GM12878 (cell line): ENCODE measurements at regions not wholly inside any gene's neighbourhood (a gene's known extent, or its start where the extent isn't known, plus 50 kb on each side); places are given as distances from the start of the nearest gene placed in this dataset.

Source experiments
- CHD1 ChIP-seq: IDR thresholded peaks from 2 replicates; pipeline ENCODE4 v1.6.1; 2012; ENCODE audit warnings: low read depth, low read length, improper control_type of control experiment
- GABPA ChIP-seq: IDR thresholded peaks from 2 replicates; pipeline ENCODE4 v1.6.1; 2014; ENCODE audit warnings: antibody characterized with exemption, low read depth, mild to moderate bottlenecking, inconsistent platforms
- MAX ChIP-seq: IDR thresholded peaks from 2 replicates; pipeline ENCODE4 v1.6.1; 2012; ENCODE audit warnings: low read depth, low read length, improper control_type of control experiment
- REST ChIP-seq: IDR thresholded peaks from 2 replicates; pipeline ENCODE4 v1.6.1; 2012; ENCODE audit warnings: mild to moderate bottlenecking, low read depth, low read length
- USF1 ChIP-seq: IDR thresholded peaks from 2 replicates; pipeline ENCODE4 v1.6.1; 2011; ENCODE audit warnings: borderline replicate concordance, low read depth, mild to moderate bottlenecking, moderate library complexity, mixed read lengths, low read length; ENCODE audit not compliant: insufficient read depth; ENCODE audit errors: extremely low read length
- ZNF217 ChIP-seq: fragments of 450-650 bp; IDR thresholded peaks from 2 replicates; pipeline ENCODE4 v1.6.1; 2017; ENCODE audit warnings: antibody characterized with exemption, mild to moderate bottlenecking
- ZNF592 ChIP-seq: fragments of 450-650 bp; IDR thresholded peaks from 2 replicates; pipeline ENCODE4 v1.6.1; 2017; ENCODE audit warnings: mild to moderate bottlenecking, moderate library complexity

- no peak for TF ChIP-seq MAX
- TF ChIP-seq CHD1: no peak
- TF ChIP-seq ZNF592: no peak
- no peak for TF ChIP-seq REST
- no peak for TF ChIP-seq USF1
- no peak for TF ChIP-seq ZNF217
- TF ChIP-seq GABPA: no peak
Measured at GRCh38 chr5:39767916-39768315, 343.1 kb upstream of the DAB2 start (continued).
